ENCODE measurements at regions not wholly inside any gene's neighbourhood (a gene's known extent, or its start where the extent isn't known, plus 50 kb on each side); places are given as distances from the start of the nearest gene placed in this dataset.

DNA sequence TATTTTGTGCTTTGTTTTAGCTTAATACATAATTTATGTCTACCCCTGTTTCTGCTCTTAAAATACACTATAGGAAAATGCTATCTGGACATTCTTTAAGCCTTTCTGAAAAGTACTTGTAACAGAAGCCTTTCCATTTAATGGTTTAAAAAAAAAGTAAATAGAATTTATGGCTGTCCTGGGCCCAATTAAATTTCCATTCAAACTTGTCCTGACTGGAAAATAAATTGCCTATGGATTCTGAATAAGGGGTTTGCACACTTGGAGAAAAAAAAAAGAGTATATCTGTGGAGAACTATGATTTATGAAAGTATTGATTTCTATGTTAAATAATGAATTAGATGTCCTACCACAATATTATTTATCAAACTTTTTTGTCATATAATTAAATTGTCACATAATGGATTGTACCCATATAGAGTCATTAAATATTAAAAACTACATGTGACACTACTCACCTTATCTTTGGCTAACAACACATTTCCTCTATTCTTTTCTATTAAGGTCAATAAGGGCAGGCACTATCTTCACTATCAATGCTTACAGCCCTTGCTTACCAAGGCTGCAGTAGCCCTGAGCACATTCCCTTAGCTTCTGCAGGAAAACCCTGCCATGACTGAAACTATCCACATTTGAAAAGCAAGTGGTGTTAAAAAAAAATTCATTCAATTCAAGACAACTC, 396.1 kb upstream of the ROBO2 start:
- DNase-seq (ENCODE audit: low read depth) = no peak
- no peak overlapping the region for H3K4me3 ChIP-seq (ENCODE audit: control insufficient read depth, low read depth, low read length)
- TF ChIP-seq, protein P1, sequence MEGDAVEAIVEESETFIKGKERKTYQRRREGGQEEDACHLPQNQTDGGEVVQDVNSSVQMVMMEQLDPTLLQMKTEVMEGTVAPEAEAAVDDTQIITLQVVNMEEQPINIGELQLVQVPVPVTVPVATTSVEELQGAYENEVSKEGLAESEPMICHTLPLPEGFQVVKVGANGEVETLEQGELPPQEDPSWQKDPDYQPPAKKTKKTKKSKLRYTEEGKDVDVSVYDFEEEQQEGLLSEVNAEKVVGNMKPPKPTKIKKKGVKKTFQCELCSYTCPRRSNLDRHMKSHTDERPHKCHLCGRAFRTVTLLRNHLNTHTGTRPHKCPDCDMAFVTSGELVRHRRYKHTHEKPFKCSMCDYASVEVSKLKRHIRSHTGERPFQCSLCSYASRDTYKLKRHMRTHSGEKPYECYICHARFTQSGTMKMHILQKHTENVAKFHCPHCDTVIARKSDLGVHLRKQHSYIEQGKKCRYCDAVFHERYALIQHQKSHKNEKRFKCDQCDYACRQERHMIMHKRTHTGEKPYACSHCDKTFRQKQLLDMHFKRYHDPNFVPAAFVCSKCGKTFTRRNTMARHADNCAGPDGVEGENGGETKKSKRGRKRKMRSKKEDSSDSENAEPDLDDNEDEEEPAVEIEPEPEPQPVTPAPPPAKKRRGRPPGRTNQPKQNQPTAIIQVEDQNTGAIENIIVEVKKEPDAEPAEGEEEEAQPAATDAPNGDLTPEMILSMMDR (IDR thresholded peaks at IDR 0.05; ENCODE audit: control insufficient read depth, insufficient read depth, low read depth, low read length, missing control alignments) = no peak

DNA sequence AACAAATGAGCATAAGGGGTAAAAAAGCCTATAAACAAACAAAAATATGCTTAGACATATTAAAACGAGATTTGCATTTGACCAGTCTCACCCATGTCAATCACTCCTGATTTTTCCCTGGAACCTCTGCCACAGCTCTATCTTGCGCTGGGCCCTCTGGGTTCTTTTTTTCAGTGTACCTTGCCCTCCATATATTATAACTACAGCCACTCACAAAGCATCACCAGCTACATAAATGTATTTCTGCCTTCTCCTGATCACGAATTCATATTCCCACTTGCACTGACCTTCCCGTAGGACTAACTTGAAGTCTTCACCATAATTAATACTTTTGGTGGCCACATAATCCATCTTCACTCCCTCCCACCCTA, 395.6 kb upstream of the ROBO2 start:
- H3K4me3 ChIP-seq (ENCODE audit: control insufficient read depth, low read depth, low read length) = no peak overlapping the region
- TF ChIP-seq, protein P1 (IDR thresholded peaks at IDR 0.05; ENCODE audit: control insufficient read depth, insufficient read depth, low read depth, low read length, missing control alignments) = no peak
- DNase-seq (ENCODE audit: low read depth) = no peak

DNA sequence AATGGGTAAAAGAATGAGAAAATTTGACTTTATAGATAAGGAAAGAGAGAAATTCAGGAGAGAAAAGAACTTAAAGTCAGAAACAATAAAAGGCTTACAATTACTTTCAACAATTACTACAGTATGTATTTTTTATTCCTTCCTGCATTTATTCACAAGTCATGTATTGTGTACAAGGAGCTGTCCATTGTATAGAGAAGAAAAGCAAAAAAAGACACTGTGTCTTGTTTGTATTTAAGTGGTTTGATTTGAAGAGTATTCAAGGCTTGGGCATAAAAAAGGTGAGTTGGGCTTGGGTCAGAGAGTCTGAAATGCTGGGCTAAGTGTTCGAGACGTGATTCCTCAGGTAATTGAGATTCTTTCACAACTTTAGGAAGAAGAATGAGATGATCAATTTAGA, 394.2 kb upstream of the ROBO2 start:
- H3K4me3 ChIP-seq (ENCODE audit: control insufficient read depth, low read depth, low read length) = no peak overlapping the region
- no peak for DNase-seq (ENCODE audit: low read depth)
- TF ChIP-seq, protein P1 (IDR thresholded peaks at IDR 0.05; ENCODE audit: control insufficient read depth, insufficient read depth, low read depth, low read length, missing control alignments) = no peak

DNA sequence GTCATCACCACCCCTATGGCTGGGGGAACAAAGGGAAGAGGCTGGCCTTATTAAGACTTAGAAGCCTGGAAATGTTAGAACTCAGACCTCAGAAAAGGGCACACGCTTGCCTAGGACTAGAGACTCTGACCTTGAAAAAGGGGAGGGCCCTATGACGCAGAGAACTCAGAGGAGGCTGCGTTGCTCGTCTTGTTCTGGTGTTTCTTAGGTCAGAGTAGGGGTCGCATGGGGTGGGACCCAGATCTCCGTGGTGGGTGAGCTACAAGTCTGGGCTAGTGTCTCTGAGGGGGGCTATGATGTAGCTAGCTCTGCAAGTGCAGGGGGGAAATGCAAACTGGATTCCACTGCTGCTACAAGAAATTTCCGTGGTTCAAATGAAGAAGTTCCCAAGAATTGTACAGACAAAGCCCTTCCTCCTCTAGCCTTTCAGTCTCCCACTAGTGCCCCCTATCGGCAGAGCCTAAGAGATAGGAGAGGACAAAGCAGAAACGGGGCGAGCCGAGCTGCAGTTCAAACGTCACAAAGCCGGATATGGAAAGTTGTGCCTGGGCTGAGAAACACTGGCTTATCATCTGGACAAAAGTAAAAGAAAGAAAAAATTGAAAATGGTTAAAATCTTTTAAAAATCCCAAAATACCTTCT, 392.9 kb upstream of the ROBO2 start:
- no peak for DNase-seq (ENCODE audit: low read depth)
- no peak overlapping the region for H3K4me3 ChIP-seq (ENCODE audit: control insufficient read depth, low read depth, low read length)
- TF ChIP-seq, protein P1 (IDR thresholded peaks at IDR 0.05; ENCODE audit: control insufficient read depth, insufficient read depth, low read depth, low read length, missing control alignments) = no peak

DNA sequence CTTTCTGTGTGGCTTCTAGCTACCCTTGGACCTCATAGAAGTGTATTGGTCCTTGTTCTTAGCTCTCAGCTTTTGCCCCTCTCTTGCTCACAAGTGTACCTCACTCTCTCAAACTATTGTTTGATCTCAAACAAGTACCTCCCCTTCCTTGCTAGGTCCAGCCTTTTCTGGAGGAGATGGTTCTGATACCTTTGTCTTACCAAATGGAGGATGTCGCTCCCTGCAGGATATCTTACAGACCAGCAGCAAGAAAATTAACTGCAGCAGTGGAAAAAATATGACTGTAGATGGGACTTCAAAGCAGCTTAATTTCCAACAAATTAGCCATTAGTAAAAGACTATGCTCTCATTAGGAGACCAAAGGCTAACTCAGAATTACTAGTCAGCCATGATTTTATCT, 388.1 kb upstream of the ROBO2 start:
- no peak for DNase-seq (ENCODE audit: low read depth)
- no peak overlapping the region for H3K4me3 ChIP-seq (ENCODE audit: control insufficient read depth, low read depth, low read length)
- TF ChIP-seq, protein P1 (IDR thresholded peaks at IDR 0.05; ENCODE audit: control insufficient read depth, insufficient read depth, low read depth, low read length, missing control alignments) = no peak

DNA sequence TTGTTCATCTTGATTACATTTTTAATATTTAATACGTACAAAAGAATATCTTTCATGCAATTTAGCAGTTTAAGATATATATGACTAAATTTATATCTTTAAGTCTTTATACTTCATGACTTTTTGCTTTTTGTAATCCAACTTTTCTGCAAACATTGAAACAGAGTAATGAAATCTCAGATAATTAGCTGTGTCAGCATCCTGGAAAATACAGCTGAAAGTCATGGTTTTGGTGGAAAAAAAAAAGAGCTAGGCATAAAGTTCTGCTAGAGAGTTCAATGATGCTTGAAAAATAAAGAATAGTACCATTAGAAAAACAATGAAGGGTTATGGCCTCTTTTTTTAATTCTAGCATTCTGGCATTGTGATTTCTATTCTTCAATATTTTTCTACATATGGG, 387.4 kb upstream of the ROBO2 start:
- H3K4me3 ChIP-seq (ENCODE audit: control insufficient read depth, low read depth, low read length) = no peak overlapping the region
- no peak for DNase-seq (ENCODE audit: low read depth)
- TF ChIP-seq, protein P1 (IDR thresholded peaks at IDR 0.05; ENCODE audit: control insufficient read depth, insufficient read depth, low read depth, low read length, missing control alignments) = no peak
